K562 (cell line): ENCODE measurements at regions not wholly inside any gene's neighbourhood (a gene's known extent, or its start where the extent isn't known, plus 50 kb on each side); places are given as distances from the start of the nearest gene placed in this dataset.

ENCODE experiments used
- CBFB ChIP-seq: sonication (generic); formaldehyde crosslinking; IDR thresholded peaks from 2 replicates; pipeline ENCODE4 v1.4.0; 2020; ENCODE audit warnings: mild to moderate bottlenecking, missing genetic modification reagents
- CCNT2 ChIP-seq: IDR thresholded peaks from 2 replicates; pipeline ENCODE4 v1.6.1; 2011; ENCODE audit warnings: borderline replicate concordance, low read depth, mild to moderate bottlenecking, moderate library complexity, mixed read lengths, low read length; ENCODE audit not compliant: insufficient read length; ENCODE audit errors: extremely low read depth
- DPF2 ChIP-seq: fragments of 450-650 bp; IDR thresholded peaks from 2 replicates; pipeline ENCODE4 v1.6.1; 2016
- EP300 ChIP-seq: IDR thresholded peaks from 2 replicates; pipeline ENCODE4 v1.6.1; 2012; ENCODE audit warnings: low read length, improper control_type of control experiment
- ETV6 ChIP-seq, 3 experiments: fragments of 150-350 bp in 1 of 3; sonication (generic) in 1 of 3; formaldehyde crosslinking in 1 of 3; IDR thresholded peaks; 2 replicates each; pipeline versions ENCODE4 v1.6.1 to v1.8.0; 2014 to 2022; ENCODE audit warnings: borderline replicate concordance in 2 of 3, low read depth in 2 of 3, antibody characterized with exemption in 1 of 3, low read length in 1 of 3, mild to moderate bottlenecking in 1 of 3, missing genetic modification reagents in 1 of 3
- EZH2 ChIP-seq: IDR thresholded peaks from 2 replicates; pipeline ENCODE4 v1.6.1; 2012; ENCODE audit warnings: low read depth, mild to moderate bottlenecking, inconsistent platforms, low read length, borderline replicate concordance
- HDAC1 ChIP-seq, 2 experiments: fragments of 450-650 bp; IDR thresholded peaks; 2 replicates each; pipeline ENCODE4 v1.6.1; 2016 to 2017; ENCODE audit warnings: inconsistent platforms in 1 of 2, mild to moderate bottlenecking in 1 of 2, moderate library complexity in 1 of 2
- ID3 ChIP-seq, 2 experiments: fragments of 250-450 bp in 1 of 2; fragments of 450-650 bp in 1 of 2; sonication (Bioruptor Pico) in 1 of 2; IDR thresholded peaks; 2 replicates each; pipeline versions ENCODE4 v1.6.1 to v1.8.0; 2016 to 2021; ENCODE audit warnings: mild to moderate bottlenecking in 2 of 2, moderate library complexity in 2 of 2, missing compliant biosample characterization in 1 of 2, missing genetic modification characterization in 1 of 2
- KDM1A ChIP-seq, 2 experiments: fragments of 450-650 bp; IDR thresholded peaks; 2 replicates each; pipeline ENCODE4 v1.6.1; 2016; ENCODE audit warnings: mild to moderate bottlenecking in 2 of 2
- KLF6 ChIP-seq: fragments of 250-450 bp; sonication (Bioruptor Pico); IDR thresholded peaks from 2 replicates; pipeline ENCODE4 v1.4.0; 2020; ENCODE audit warnings: mild to moderate bottlenecking, moderate library complexity, borderline replicate concordance
- MAX ChIP-seq: sonication (generic); formaldehyde crosslinking; IDR thresholded peaks from 2 replicates; pipeline ENCODE4 v1.9.0; 2022; ENCODE audit warnings: mild to moderate bottlenecking, missing genetic modification reagents
- NFIC ChIP-seq: fragments of 450-650 bp; IDR thresholded peaks from 2 replicates; pipeline ENCODE4 v1.6.1; 2017; ENCODE audit warnings: mild to moderate bottlenecking, inconsistent platforms
- PML ChIP-seq: IDR thresholded peaks from 2 replicates; pipeline ENCODE4 v1.6.1; 2012; ENCODE audit warnings: low read length, inconsistent platforms
- SIRT6 ChIP-seq: IDR thresholded peaks from one replicate; pipeline ENCODE4 v1.6.1; 2012; ENCODE audit warnings: low read depth, mild to moderate bottlenecking, control low read depth, inconsistent platforms, low read length, moderate library complexity
- SMARCA4 ChIP-seq: fragments of 450-650 bp; IDR thresholded peaks from 2 replicates; pipeline ENCODE4 v1.6.1; 2016
- SMARCE1 ChIP-seq: fragments of 450-650 bp; IDR thresholded peaks from 2 replicates; pipeline ENCODE4 v1.7.1; 2016; ENCODE audit warnings: mild to moderate bottlenecking
- TCF3 ChIP-seq: sonication (generic); formaldehyde crosslinking; IDR thresholded peaks from 2 replicates; pipeline ENCODE4 v1.4.0; 2020; ENCODE audit warnings: mild to moderate bottlenecking, missing genetic modification reagents
- ZFPM2 ChIP-seq: fragments of 250-450 bp; sonication (Bioruptor Pico); IDR thresholded peaks from 2 replicates; pipeline ENCODE4 v1.5.1; 2022; ENCODE audit warnings: mild to moderate bottlenecking
- ZHX1 ChIP-seq: fragments of 150-350 bp; conservative IDR thresholded peaks from 2 replicates; pipeline ENCODE4 v1.6.1; 2014; ENCODE audit warnings: low read length
- ZKSCAN1 ChIP-seq: fragments of 150-350 bp; IDR thresholded peaks from 2 replicates; pipeline ENCODE4 v1.6.1; 2016; ENCODE audit warnings: low read depth, low read length
- ZNF239 ChIP-seq: fragments of 250-450 bp; sonication (Bioruptor Pico); IDR thresholded peaks from 2 replicates; pipeline ENCODE4 v1.4.0; 2020; ENCODE audit warnings: mild to moderate bottlenecking
- ZNF316 ChIP-seq: fragments of 450-650 bp; IDR thresholded peaks from 2 replicates; pipeline ENCODE4 v1.6.1; 2016
- TF ChIP-seq, protein P1 (sequence below): sonication (generic); formaldehyde crosslinking; IDR thresholded peaks from 2 replicates; pipeline ENCODE4 v1.8.0; 2022; ENCODE audit warnings: missing genetic modification reagents, mild to moderate bottlenecking, moderate library complexity, borderline replicate concordance
- TF ChIP-seq, protein P2 (sequence below): sonication (generic); formaldehyde crosslinking; IDR thresholded peaks from 2 replicates; pipeline ENCODE4 v1.8.0; 2022; ENCODE audit warnings: missing genetic modification reagents, mild to moderate bottlenecking, borderline replicate concordance

DNA sequence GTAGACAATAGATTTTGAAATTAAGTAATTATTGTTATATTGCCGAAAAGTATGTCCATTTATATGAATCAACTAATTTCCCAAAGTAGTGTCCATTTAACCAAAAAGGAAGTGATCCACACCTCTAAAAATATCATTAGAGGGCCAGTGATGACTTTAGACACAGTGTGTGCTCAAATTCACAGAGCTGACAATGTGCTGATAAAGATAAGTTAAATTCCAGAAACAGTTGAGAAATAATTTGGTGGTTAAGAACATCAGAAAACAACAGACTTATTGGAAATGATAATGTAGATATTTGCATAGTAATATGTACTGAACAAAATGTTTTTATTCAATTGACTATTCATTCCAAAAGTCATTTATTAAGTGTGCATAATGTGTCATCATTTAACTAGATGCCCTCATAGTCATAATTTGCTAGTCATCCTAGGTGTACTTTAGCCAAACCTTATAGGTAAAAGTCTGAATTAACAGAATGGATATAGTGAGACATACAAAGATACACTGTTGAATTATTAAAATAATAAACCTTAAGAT lies 230.2 kb upstream of the ADAMTS9 start (continued):
- no peak for TF ChIP-seq ID3 (CRISPR knock-in tag; IDR thresholded peaks at IDR 0.05)
- TF ChIP-seq ID3 (tag; IDR thresholded peaks at IDR 0.05): no peak
- peak; percentile 78 for TF ChIP-seq TCF3 (CRISPR knock-in tag)
- TF ChIP-seq, protein P1, sequence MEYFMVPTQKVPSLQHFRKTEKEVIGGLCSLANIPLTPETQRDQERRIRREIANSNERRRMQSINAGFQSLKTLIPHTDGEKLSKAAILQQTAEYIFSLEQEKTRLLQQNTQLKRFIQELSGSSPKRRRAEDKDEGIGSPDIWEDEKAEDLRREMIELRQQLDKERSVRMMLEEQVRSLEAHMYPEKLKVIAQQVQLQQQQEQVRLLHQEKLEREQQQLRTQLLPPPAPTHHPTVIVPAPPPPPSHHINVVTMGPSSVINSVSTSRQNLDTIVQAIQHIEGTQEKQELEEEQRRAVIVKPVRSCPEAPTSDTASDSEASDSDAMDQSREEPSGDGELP: no peak
- no peak for TF ChIP-seq CBFB
- no peak for TF ChIP-seq KDM1A (IDR thresholded peaks at IDR 0.05)
- TF ChIP-seq SIRT6: no peak
- TF ChIP-seq SMARCE1: 0 out of 2 replicates have a peak, but pooled peaks have one; percentile 60
- no peak for TF ChIP-seq ETV6 (IDR thresholded peaks at IDR 0.05; ENCODE audit: borderline replicate concordance in 1 of 2, low read depth in 2 of 2, low read length in 1 of 2)
- TF ChIP-seq ETV6 (CRISPR knock-in tag; IDR thresholded peaks at IDR 0.05; ENCODE audit: borderline replicate concordance): no peak
- TF ChIP-seq SMARCA4: peak; percentile 67
- TF ChIP-seq KLF6: no peak
- peak; percentile 96 for TF ChIP-seq ZKSCAN1
- TF ChIP-seq NFIC: 0 out of 2 replicates have a peak, but pooled peaks have one; percentile 17
- peak; percentile 14 for TF ChIP-seq CCNT2
- no peak for TF ChIP-seq EZH2
- no peak for TF ChIP-seq MAX
- TF ChIP-seq, protein P2, sequence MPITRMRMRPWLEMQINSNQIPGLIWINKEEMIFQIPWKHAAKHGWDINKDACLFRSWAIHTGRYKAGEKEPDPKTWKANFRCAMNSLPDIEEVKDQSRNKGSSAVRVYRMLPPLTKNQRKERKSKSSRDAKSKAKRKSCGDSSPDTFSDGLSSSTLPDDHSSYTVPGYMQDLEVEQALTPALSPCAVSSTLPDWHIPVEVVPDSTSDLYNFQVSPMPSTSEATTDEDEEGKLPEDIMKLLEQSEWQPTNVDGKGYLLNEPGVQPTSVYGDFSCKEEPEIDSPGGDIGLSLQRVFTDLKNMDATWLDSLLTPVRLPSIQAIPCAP (CRISPR knock-in tag): no peak
- TF ChIP-seq PML: peak; percentile 59; the same call in 1 of the 2 replicates
- no peak for TF ChIP-seq HDAC1 (IDR thresholded peaks at IDR 0.05)
- peak; percentile 81 for TF ChIP-seq EP300
- TF ChIP-seq ZNF316: peak; percentile 37; the same call in 1 of the 2 replicates
- no peak for TF ChIP-seq ZHX1
- no peak for TF ChIP-seq ZNF239 (CRISPR knock-in tag)
- TF ChIP-seq ZFPM2 (CRISPR knock-in tag): no peak
- peak; percentile 44 for TF ChIP-seq DPF2
